Activated CD4-positive, alpha-beta T cell treated with anti-CD3 and anti-CD28 coated beads for 4 hours (primary cell): ENCODE measurements at regions not wholly inside any gene's neighbourhood (a gene's known extent, or its start where the extent isn't known, plus 50 kb on each side); places are given as distances from the start of the nearest gene placed in this dataset.
"Not testable (repeated sequence)": the region's sequence is repeated elsewhere in the genome, so short reads cannot be mapped to it uniquely, and the experiment has no call there.

Experiments
- DNase-seq, 2 donors: peaks; one replicate each; pipeline ENCODE4 v3.0.0-alpha.2; 2020

- DNase-seq = no peak
Measured at GRCh38 chr9:135299239-135299590, 180.4 kb upstream of the PPP1R26 start.

DNA sequence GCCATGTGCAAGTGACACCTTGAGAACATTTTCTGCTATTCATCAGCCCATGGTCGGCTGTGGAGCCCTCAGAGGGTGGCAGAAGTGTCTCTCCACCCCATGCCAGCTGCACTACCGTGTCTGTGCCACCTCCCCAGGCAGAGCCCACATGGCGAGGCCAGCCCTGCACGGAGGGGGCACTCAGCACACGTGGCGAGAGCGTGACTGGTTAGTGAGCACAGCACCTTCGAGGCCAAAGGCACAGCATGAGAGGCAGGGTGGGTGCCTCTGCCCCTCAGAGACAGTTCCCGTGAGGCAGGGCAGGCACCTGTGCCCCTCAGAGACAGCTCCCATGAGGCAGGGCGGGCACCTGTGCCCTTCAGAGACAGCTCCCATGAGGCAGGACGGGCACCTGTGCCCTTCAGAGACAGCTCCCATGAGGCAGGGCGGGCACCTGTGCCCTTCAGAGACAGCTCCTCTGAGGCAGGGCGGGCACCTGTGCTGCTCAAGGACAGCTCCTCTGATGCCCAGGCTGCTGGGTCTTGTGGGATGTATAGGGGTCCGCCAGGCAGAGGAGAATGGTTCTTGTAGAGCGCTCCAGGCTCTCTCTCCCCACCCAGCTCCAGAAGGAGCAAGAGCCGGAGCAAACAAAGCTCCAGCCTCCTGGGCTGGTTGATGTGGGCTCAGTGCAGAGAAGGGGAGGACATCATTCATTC, 179.8 kb upstream of the PPP1R26 start:
- DNase-seq = no peak

GRCh38 chr9:135300346-135301141, 179.0 kb upstream of the PPP1R26 start:
- DNase-seq = no peak

GRCh38 chr9:135301271-135302263, 178.0 kb upstream of the PPP1R26 start:
- no peak for DNase-seq

- no peak for DNase-seq
Measured at GRCh38 chr9:135302329-135303279, 177.0 kb upstream of the PPP1R26 start.

DNA sequence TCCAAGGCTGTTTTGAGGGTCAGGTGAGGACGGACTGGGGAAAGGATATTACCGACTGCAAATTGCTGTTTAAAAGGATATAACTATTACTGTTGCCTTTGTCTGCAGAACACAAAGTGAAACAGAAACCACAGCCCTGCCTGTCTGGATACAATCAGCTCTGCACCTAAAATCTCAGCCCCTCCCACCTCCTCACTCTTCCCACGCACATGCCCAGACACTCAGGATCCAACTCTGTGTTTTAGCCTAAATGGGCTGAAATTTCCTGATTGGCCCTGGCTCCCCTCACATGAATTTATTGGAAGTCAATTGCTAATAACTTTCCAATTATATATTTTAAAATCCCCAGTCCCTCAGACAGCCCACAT, 176.3 kb upstream of the PPP1R26 start:
- DNase-seq = no peak

DNA sequence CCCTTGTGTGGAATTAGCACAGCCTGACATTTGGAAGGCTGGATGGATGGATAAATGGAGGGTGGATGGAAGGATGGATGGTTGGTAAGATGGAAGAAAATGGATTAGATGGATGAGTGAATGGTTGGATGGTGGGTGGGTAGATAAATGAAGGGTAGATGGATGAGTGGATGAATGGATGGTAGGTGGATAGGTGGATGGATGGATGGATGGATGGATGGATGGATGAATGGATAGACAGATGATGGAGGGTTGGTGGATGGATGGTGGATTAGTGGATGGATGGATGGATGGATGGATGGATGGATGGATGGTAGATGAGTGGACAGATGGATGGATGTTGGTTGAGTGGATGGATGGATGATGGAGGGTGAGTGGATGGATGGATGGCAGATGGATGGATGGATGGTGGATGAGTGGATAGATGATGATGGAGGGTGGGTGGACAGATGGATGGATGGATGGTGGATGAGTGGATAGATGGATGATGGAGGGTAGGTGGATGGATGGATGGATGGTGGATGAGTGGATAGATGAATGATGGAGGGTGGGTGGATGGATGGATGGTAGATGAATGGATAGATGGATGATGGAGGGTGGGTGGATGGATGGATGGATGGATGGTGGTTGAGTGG, 175.6 kb upstream of the PPP1R26 start:
- DNase-seq = no peak

DNA sequence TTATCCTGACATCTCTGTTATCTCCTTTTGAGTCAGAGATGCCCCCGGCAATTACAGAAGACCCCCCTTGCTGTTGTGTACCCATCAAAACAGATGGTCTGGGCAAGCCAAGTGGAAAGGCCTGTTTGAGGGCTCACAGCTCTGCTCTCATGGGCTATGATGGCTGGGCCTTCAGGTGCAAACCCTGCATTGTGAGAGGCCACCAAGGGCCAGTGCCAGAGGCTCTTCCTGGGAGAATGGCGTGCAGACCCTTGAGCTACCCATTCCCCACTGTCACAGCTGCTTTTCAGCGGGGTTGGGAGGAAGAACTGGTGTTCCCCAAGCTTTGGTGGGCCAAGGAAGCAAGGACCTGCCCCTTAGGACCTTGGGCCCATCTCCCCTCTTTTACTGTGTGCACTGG, 174.7 kb upstream of the PPP1R26 start:
- no peak for DNase-seq

- DNase-seq = no peak
Measured at GRCh38 chr9:135305546-135306180, 173.9 kb upstream of the PPP1R26 start.

- DNase-seq = no peak
Measured at GRCh38 chr9:135306699-135307098, 172.9 kb upstream of the PPP1R26 start.

- DNase-seq = no peak
Measured at GRCh38 chr9:135307300-135307699, 172.3 kb upstream of the PPP1R26 start.

DNA sequence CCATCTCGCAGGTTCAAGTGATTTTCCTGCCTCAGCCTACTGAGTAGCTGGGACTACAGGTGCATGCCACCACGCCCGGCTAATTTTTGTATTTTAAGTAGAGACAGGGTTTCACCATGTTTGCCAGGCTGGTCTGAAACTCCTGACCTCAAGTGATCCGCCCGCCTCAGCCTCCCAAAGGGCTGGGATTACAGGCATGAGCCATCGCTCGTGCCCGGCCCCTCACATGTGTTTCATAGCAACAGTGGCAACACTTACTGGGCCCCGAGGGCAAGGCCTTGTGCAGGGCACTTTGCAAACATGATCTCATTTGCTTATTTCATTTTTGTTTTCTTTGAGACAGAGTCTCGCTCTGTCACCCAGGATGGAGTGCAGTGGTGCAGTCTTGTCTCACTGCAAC, 171.7 kb upstream of the PPP1R26 start:
- not testable (repeated sequence) for DNase-seq

DNA sequence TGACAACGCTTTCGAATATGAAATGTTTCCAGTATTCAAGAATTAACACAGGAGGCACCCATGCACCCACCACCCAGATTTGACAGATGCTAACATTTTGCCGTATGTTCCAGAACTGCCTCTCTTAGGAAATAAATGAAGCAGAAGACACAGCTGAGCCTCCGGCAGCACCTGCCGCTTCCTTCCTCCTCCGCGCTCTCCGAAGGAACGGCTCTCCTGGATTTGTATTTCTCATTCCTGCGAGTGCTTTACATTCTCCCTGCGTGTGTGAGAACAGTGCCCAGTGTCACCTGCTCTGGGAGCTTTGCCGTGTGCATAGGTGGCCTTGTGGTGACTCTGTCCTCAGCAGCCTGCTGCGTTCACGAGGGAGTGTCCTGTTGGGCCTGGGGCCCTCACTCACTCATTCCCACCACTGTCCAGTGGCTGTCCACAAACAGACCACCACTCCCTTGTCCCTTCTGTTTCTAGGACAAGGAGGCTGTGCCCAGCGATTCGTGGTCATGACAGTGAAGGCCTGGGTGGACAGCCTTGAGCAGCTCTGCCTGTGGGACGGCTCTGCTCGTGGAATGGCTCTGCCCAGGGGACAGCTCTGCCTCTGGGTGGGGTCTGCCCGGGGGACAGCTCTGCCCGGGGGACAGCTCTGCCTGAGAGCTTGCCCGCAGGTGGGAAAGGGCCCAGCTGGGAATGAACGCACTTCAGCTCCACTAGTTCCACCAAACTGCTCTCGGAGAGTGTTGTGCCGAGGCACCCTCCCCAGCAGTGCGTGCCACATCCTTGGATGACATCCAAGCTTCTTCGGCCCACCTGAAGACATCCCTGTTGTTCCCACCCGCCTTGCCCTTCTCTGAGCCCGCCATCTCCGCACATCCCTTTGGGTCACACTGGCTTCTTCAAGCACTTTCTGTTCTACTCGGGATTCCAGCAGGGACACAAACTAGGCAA, 170.5 kb upstream of the PPP1R26 start:
- no peak for DNase-seq

DNA sequence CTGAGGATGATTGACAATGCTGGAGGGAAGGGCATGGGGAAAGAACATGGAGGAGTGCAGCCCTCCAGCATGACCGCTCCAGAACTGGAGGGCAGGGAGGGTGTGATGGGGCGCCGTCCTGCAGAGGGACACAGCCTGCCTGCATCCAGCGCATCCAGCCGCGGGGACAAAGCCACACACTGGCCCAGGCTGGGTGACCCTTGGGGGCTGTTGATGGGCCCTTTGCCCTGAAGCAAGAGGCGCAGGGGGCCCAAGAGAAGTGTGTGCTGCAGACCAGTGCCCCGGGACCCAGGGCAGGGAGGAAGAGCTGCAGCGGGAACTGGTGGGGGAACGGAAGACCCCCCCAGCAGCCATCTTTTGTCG, 169.8 kb upstream of the PPP1R26 start:
- no peak for DNase-seq

DNA sequence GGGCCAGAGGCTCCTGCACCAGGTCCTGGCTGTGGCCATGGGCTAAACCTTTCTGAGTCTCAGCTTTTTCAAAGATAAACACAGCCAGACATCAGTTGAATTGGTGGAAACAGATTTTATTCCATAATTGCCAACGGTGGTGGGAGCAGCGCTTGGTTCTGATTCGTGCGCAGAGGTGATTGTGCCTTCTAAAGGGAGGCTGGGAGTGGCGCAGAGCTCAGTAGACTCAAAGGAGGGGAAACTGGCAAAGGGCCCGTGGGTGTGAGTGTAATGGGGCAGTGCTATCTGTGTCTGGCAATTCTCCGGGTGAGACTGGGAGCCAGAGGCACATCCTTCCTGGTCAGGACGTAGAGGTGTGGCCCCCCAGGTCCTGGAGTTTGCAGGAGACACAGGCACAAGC, 169.4 kb upstream of the PPP1R26 start:
- DNase-seq = no peak

GRCh38 chr9:135315572-135315971, 164.0 kb upstream of the PPP1R26 start:
- DNase-seq = no peak

DNA sequence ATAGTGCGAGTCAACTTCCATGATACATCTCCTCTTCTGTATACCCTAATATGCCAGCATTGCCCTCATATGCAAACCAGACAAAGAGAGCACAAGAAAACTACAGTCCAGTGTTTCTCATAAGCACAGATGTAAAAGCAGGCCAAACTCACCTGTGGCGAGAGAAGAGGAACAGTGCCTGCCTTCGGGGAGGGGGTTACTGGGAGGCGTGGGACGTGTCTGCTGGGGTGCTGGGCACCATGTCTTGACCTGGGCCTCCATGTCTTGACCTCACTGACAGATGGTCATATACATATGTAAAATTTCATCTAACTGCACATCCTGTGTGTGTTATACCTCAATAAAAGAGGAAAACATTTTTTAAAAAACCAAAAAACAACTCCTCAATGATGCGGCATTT, 159.3 kb upstream of the PPP1R26 start:
- no peak for DNase-seq

- DNase-seq = no peak
Measured at GRCh38 chr9:135320943-135321342, 158.6 kb upstream of the PPP1R26 start.

- no peak for DNase-seq
Measured at GRCh38 chr9:135321580-135321979, 158.0 kb upstream of the PPP1R26 start.

GRCh38 chr9:135324329-135324728, 155.3 kb upstream of the PPP1R26 start:
- DNase-seq = no peak
